HEK293 (cell line): ENCODE measurements at regions not wholly inside any gene's neighbourhood (a gene's known extent, or its start where the extent isn't known, plus 50 kb on each side); places are given as distances from the start of the nearest gene placed in this dataset.

ENCODE experiments used
- CTCF ChIA-PET: fragments of 350-600 bp; formaldehyde crosslinking; extraction: SDS; loops from one replicate; lab custom pipeline; 2021; ENCODE audit warnings: antibody characterized with exemption; lab: Yijun Ruan, JAX
- POLR2A ChIA-PET: fragments of 300-600 bp; formaldehyde crosslinking; extraction: SDS; loops from one replicate; lab custom pipeline; 2020; ENCODE audit warnings: antibody characterized with exemption, inconsistent platforms; lab: Yijun Ruan, JAX
- H3K27ac ChIP-seq: fragments of 200-500 bp; sonication (Bioruptor generic); 2 replicates; pipeline ENCODE4 v1.5.1; 2014; ENCODE audit warnings: low read depth, low read length, control low read depth, inconsistent platforms; ENCODE audit errors: extremely low read depth
- H3K36me3 ChIP-seq, 2 experiments: fragments of 200-500 bp in 1 of 2; sonication (Bioruptor generic) in 1 of 2; 1 replicate in 1 of 2; 2 replicates in 1 of 2; pipeline ENCODE4 v1.5.1; 2014 to 2017; ENCODE audit warnings: inconsistent platforms in 2 of 2, low read length in 2 of 2; ENCODE audit not compliant: control insufficient read depth in 2 of 2, insufficient read depth in 1 of 2
- H3K4me1 ChIP-seq: fragments of 200-500 bp; sonication (Bioruptor generic); 2 replicates; pipeline ENCODE4 v1.5.1; 2014; ENCODE audit warnings: mild to moderate bottlenecking, low read length, inconsistent platforms; ENCODE audit not compliant: control insufficient read depth, insufficient read depth
- H3K4me3 ChIP-seq: 2 replicates; pipeline ENCODE4 v1.5.1; 2011; ENCODE audit warnings: low read depth, mild to moderate bottlenecking, control low read depth, low read length, moderate library complexity
- H3K9me3 ChIP-seq: fragments of 200-500 bp; sonication (Bioruptor generic); 2 replicates; pipeline ENCODE4 v1.5.1; 2014; ENCODE audit warnings: low read depth, low read length, inconsistent platforms; ENCODE audit not compliant: control insufficient read depth, insufficient read depth
- GLI4 ChIP-seq: fragments of 450-650 bp; formaldehyde crosslinking; IDR thresholded peaks from 2 replicates; pipeline ENCODE4 v1.5.1; 2016; ENCODE audit warnings: missing biosample characterization, missing genetic modification characterization
- GLIS2 ChIP-seq: fragments of 450-650 bp; formaldehyde crosslinking; IDR thresholded peaks from 2 replicates; pipeline ENCODE4 v1.5.1; 2016; ENCODE audit warnings: missing biosample characterization, missing genetic modification characterization
- HOXC10 ChIP-seq: sonication (generic); formaldehyde crosslinking; IDR thresholded peaks from 2 replicates; pipeline ENCODE4 v1.8.1; 2023; ENCODE audit warnings: mild to moderate bottlenecking, missing genetic modification reagents
- KLF1 ChIP-seq: fragments of 450-650 bp; formaldehyde crosslinking; IDR thresholded peaks from 2 replicates; pipeline ENCODE4 v1.5.1; 2016; ENCODE audit warnings: missing biosample characterization, missing genetic modification characterization
- KLF7 ChIP-seq: fragments of 450-650 bp; formaldehyde crosslinking; IDR thresholded peaks from 2 replicates; pipeline ENCODE4 v1.5.1; 2016; ENCODE audit warnings: missing biosample characterization, missing genetic modification characterization, borderline replicate concordance
- SALL2 ChIP-seq: fragments of 450-650 bp; formaldehyde crosslinking; IDR thresholded peaks from 2 replicates; pipeline ENCODE4 v1.5.0; 2017; ENCODE audit warnings: missing biosample characterization, mild to moderate bottlenecking, missing genetic modification characterization, borderline replicate concordance
- SP2 ChIP-seq: fragments of 450-650 bp; formaldehyde crosslinking; IDR thresholded peaks from 2 replicates; pipeline ENCODE4 v1.5.1; 2016; ENCODE audit warnings: missing biosample characterization, missing genetic modification characterization
- ZBTB48 ChIP-seq: fragments of 450-650 bp; formaldehyde crosslinking; IDR thresholded peaks from 2 replicates; pipeline ENCODE4 v1.5.1; 2016; ENCODE audit warnings: missing biosample characterization, missing genetic modification characterization
- ZFP41 ChIP-seq: fragments of 450-650 bp; formaldehyde crosslinking; IDR thresholded peaks from 2 replicates; pipeline ENCODE4 v1.5.1; 2016; ENCODE audit warnings: missing biosample characterization, missing genetic modification characterization, borderline replicate concordance
- ZIC2 ChIP-seq: fragments of 450-650 bp; formaldehyde crosslinking; IDR thresholded peaks from 2 replicates; pipeline ENCODE4 v1.5.1; 2016; ENCODE audit warnings: missing biosample characterization, missing genetic modification characterization
- ZNF10 ChIP-seq: fragments of 450-650 bp; formaldehyde crosslinking; IDR thresholded peaks from 2 replicates; pipeline ENCODE4 v1.5.1; 2017; ENCODE audit warnings: missing biosample characterization, missing genetic modification characterization
- ZNF112 ChIP-seq: fragments of 450-650 bp; formaldehyde crosslinking; IDR thresholded peaks from 2 replicates; pipeline ENCODE4 v1.5.0; 2017; ENCODE audit warnings: missing biosample characterization, missing genetic modification characterization
- ZNF155 ChIP-seq: fragments of 450-650 bp; formaldehyde crosslinking; IDR thresholded peaks from 2 replicates; pipeline ENCODE4 v1.5.1; 2016; ENCODE audit warnings: missing biosample characterization, missing genetic modification characterization
- ZNF157 ChIP-seq: fragments of 450-650 bp; formaldehyde crosslinking; IDR thresholded peaks from 2 replicates; pipeline ENCODE4 v1.5.1; 2016; ENCODE audit warnings: missing biosample characterization, missing genetic modification characterization
- ZNF16 ChIP-seq: fragments of 450-650 bp; formaldehyde crosslinking; IDR thresholded peaks from 2 replicates; pipeline ENCODE4 v1.5.1; 2016; ENCODE audit warnings: low read depth, missing biosample characterization, missing genetic modification characterization
- ZNF211 ChIP-seq: fragments of 450-650 bp; formaldehyde crosslinking; IDR thresholded peaks from 2 replicates; pipeline ENCODE4 v1.5.1; 2016; ENCODE audit warnings: low read depth, missing biosample characterization, missing genetic modification characterization
- ZNF221 ChIP-seq: fragments of 450-650 bp; formaldehyde crosslinking; IDR thresholded peaks from 2 replicates; pipeline ENCODE4 v1.5.1; 2017; ENCODE audit warnings: missing biosample characterization, missing genetic modification characterization, borderline replicate concordance
- ZNF404 ChIP-seq: fragments of 450-650 bp; formaldehyde crosslinking; IDR thresholded peaks from 2 replicates; pipeline ENCODE4 v1.5.1; 2017; ENCODE audit warnings: missing biosample characterization, missing genetic modification characterization
- ZNF560 ChIP-seq: fragments of 450-650 bp; formaldehyde crosslinking; IDR thresholded peaks from 2 replicates; pipeline ENCODE4 v1.5.1; 2017; ENCODE audit warnings: missing biosample characterization, missing genetic modification characterization, borderline replicate concordance
- ZNF654 ChIP-seq: fragments of 450-650 bp; formaldehyde crosslinking; IDR thresholded peaks from 2 replicates; pipeline ENCODE4 v1.5.1; 2016; ENCODE audit warnings: low read depth, missing biosample characterization, missing genetic modification characterization
- ZNF768 ChIP-seq: fragments of 450-650 bp; formaldehyde crosslinking; IDR thresholded peaks from 2 replicates; pipeline ENCODE4 v1.5.1; 2018; ENCODE audit warnings: missing biosample characterization, mild to moderate bottlenecking, missing genetic modification characterization
- TF ChIP-seq, protein P1 (sequence below): fragments of 450-650 bp; formaldehyde crosslinking; IDR thresholded peaks from 2 replicates; pipeline ENCODE4 v1.5.1; 2017; ENCODE audit warnings: missing biosample characterization, mild to moderate bottlenecking, missing genetic modification characterization, moderate library complexity
- TF ChIP-seq, protein P2 (sequence below): fragments of 450-650 bp; formaldehyde crosslinking; conservative IDR thresholded peaks from 2 replicates; pipeline ENCODE4 v1.5.1; 2016; ENCODE audit warnings: low read depth, missing biosample characterization, missing genetic modification characterization

DNA sequence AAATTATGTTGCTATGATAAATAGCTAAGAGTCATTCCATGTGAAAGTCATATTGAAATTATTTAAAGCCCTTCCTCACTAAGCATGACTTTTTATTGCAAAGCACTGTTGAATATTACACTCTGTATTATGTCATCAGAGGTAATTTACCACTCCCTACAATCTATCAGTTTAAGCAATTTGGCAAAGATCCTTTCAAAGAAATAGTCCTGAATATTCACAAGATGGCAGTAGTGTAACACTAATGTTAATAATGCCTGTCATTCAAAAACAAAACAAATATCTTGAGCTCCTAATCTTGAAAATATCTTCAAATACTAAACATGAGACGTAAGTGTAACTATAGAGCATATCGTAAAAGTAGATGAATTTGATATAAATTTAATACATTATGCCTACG lies 208.6 kb upstream of the TECRL start:
- H3K4me1 ChIP-seq = no peaks in the 10 kb centered on the region
- no peak overlapping the region for H3K27ac ChIP-seq
- CTCF ChIA-PET = interaction anchor here (0.7 kb wide), 1 partner anchor 908 kb away, joined by 4 read pairs; no protein-coding TSS in a partner anchor
- TF ChIP-seq ZNF560 (tag by site-specific recombination) (no peak), ZNF654 (tag by site-specific recombination) (peak; percentile 56)
- no peaks in the 10 kb centered on the region for H3K36me3 ChIP-seq
- POLR2A ChIA-PET = no interaction called here
- H3K4me3 ChIP-seq = no peak overlapping the region
- H3K9me3 ChIP-seq = no peaks in the 10 kb centered on the region

DNA sequence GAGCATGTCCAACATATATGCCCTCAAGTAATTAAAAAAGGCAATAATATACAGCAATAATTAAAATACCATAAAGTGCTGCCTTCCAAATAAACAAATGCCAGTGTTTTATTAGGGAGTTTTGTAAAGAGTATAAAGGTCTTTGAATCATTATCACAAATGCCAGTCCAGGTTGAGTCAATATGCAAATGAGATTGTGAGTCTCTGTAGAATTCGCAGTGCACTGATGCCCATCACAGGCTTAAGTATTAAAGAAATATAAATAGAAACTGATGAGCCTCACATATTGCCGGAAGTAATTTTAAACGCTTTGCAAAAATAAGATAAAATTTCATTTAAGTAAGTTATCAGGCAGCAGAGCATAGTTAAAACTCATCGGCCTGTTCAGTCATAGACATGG lies 205.0 kb upstream of the TECRL start:
- no peak for TF ChIP-seq ZNF112 (tag by site-specific recombination)
- no peak for TF ChIP-seq SP2 (tag by site-specific recombination)
- TF ChIP-seq ZNF155 (tag by site-specific recombination) = no peak
- no peak for TF ChIP-seq KLF1
- TF ChIP-seq GLI4 = no peak
- TF ChIP-seq GLIS2 (tag by site-specific recombination) = no peak
- no peak for TF ChIP-seq ZNF768 (tag by site-specific recombination)
- TF ChIP-seq ZBTB48 = no peak
- TF ChIP-seq ZNF10 (tag by site-specific recombination) = no peak
- TF ChIP-seq ZNF16 = no peak
- Histone ChIP-seq H3K36me3 (no peaks in the 10 kb centered on the region), H3K4me3 (no peak overlapping the region), H3K9me3 (no peaks in the 10 kb centered on the region), H3K4me1 (no peaks in the 10 kb centered on the region), H3K27ac (no peak overlapping the region)
- ChIA-PET CTCF (interaction anchor here (0.7 kb wide), 1 partner anchor 601 kb away, joined by 3 read pairs; no protein-coding TSS in a partner anchor), POLR2A (no interaction called here)

DNA sequence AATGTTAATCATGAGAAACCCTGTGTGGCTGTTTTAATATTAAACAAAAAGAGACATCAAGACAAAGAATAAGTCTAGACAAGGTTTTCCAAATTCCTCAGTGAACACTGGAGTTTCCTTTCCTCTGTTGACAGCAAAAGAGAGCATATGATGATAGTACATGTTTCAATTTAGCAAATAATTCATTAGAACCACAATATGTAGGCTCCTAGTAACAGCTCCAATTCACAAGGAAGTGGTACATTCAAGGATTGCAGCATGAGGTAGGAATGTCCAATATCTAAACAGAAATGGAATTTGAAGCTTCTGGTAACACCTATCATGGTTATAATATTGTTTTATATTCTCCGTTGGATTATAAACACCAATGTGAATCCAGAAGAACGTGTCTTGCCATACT lies 203.8 kb upstream of the TECRL start:
- no peak overlapping the region for H3K4me3 ChIP-seq
- H3K27ac ChIP-seq = no peak overlapping the region
- no peaks in the 10 kb centered on the region for H3K9me3 ChIP-seq
- no peak for TF ChIP-seq SALL2 (tag by site-specific recombination)
- TF ChIP-seq ZNF404 (tag by site-specific recombination) = no peak
- no peak for TF ChIP-seq ZNF157
- TF ChIP-seq, protein P1, sequence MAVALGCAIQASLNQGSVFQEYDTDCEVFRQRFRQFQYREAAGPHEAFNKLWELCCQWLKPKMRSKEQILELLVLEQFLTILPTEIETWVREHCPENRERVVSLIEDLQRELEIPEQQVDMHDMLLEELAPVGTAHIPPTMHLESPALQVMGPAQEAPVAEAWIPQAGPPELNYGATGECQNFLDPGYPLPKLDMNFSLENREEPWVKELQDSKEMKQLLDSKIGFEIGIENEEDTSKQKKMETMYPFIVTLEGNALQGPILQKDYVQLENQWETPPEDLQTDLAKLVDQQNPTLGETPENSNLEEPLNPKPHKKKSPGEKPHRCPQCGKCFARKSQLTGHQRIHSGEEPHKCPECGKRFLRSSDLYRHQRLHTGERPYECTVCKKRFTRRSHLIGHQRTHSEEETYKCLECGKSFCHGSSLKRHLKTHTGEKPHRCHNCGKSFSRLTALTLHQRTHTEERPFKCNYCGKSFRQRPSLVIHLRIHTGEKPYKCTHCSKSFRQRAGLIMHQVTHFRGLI = no peak
- TF ChIP-seq KLF7 = no peak
- TF ChIP-seq ZNF221 (tag by site-specific recombination) = no peak
- TF ChIP-seq ZBTB48 = no peak
- TF ChIP-seq ZNF211 (tag by site-specific recombination) = no peak
- no peak for TF ChIP-seq ZFP41 (tag by site-specific recombination)
- TF ChIP-seq HOXC10 (CRISPR knock-in tag) = no peak
- TF ChIP-seq ZIC2 = no peak
- TF ChIP-seq, protein P2, sequence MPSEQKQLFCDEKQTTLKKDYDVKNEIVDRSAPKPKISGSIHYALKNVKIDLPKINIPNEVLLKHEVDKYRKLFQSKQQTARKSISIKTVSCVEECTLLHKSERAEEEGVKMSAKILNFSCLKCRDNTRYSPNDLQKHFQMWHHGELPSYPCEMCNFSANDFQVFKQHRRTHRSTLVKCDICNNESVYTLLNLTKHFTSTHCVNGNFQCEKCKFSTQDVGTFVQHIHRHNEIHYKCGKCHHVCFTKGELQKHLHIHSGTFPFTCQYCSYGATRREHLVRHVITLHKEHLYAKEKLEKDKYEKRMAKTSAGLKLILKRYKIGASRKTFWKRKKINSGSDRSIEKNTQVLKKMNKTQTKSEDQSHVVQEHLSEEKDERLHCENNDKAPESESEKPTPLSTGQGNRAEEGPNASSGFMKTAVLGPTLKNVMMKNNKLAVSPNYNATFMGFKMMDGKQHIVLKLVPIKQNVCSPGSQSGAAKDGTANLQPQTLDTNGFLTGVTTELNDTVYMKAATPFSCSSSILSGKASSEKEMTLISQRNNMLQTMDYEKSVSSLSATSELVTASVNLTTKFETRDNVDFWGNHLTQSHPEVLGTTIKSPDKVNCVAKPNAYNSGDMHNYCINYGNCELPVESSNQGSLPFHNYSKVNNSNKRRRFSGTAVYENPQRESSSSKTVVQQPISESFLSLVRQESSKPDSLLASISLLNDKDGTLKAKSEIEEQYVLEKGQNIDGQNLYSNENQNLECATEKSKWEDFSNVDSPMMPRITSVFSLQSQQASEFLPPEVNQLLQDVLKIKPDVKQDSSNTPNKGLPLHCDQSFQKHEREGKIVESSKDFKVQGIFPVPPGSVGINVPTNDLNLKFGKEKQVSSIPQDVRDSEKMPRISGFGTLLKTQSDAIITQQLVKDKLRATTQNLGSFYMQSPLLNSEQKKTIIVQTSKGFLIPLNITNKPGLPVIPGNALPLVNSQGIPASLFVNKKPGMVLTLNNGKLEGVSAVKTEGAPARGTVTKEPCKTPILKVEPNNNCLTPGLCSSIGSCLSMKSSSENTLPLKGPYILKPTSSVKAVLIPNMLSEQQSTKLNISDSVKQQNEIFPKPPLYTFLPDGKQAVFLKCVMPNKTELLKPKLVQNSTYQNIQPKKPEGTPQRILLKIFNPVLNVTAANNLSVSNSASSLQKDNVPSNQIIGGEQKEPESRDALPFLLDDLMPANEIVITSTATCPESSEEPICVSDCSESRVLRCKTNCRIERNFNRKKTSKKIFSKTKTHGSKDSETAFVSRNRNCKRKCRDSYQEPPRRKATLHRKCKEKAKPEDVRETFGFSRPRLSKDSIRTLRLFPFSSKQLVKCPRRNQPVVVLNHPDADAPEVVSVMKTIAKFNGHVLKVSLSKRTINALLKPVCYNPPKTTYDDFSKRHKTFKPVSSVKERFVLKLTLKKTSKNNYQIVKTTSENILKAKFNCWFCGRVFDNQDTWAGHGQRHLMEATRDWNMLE (tag by site-specific recombination) = no peak
- no peaks in the 10 kb centered on the region for H3K36me3 ChIP-seq
- ChIA-PET POLR2A (no interaction called here), CTCF (no interaction called here)
- H3K4me1 ChIP-seq = no peaks in the 10 kb centered on the region
